B cell (primary cell): ENCODE measurements at regions not wholly inside any gene's neighbourhood (a gene's known extent, or its start where the extent isn't known, plus 50 kb on each side); places are given as distances from the start of the nearest gene placed in this dataset.

Source experiments
- ATAC-seq: fragments of 200-7000 bp; cut with Tn5 transposase; one replicate; pipeline ENCODE4 v1.10.0; 2021; ENCODE audit warnings: low read depth, mild to moderate bottlenecking, moderate number of reproducible peaks, moderate library complexity
- CTCF ChIA-PET: fragments of 350-600 bp; sonication (Branson Sonifier 250); formaldehyde crosslinking; loops from one replicate; lab custom pipeline; 2021; ENCODE audit warnings: antibody characterized with exemption, inconsistent platforms; lab: Charles Lee
- POLR2A ChIA-PET: fragments of 350-600 bp; sonication (Branson Sonifier 250); formaldehyde crosslinking; loops from one replicate; lab custom pipeline; 2021; ENCODE audit warnings: antibody characterized with exemption; lab: Charles Lee
- DNase-seq: peaks from one replicate; pipeline ENCODE4 v3.0.0; 2013
- H2AFZ ChIP-seq: 2 replicates; pipeline ENCODE4 v1.6.1; 2012; ENCODE audit warnings: mild to moderate bottlenecking, low read depth, low read length; ENCODE audit not compliant: insufficient read depth, poor library complexity, severe bottlenecking
- H3K27ac ChIP-seq, 2 donors: 1 replicate in 1 of 2; 2 replicates in 1 of 2; pipeline ENCODE4 v1.5.1; 2012 to 2013; ENCODE audit warnings: low read length in 2 of 2, mild to moderate bottlenecking in 2 of 2, moderate library complexity in 1 of 2
- H3K27me3 ChIP-seq, 4 experiments: fragments of 200-600 bp in 1 of 4; sonication (generic) in 1 of 4; replicated peaks in 1 of 4; 1 replicate in 2 of 4; 2 replicates in 2 of 4; pipeline versions ENCODE4 v1.6.1 to v1.7.0; 2013 to 2016; ENCODE audit warnings: low read length in 3 of 4, mild to moderate bottlenecking in 2 of 4, mixed read lengths in 1 of 4, moderate library complexity in 1 of 4; ENCODE audit not compliant: insufficient read depth in 4 of 4, control insufficient read depth in 3 of 4; ENCODE audit errors: control extremely low read depth in 1 of 4
- H3K36me3 ChIP-seq, 2 experiments: replicated peaks in 1 of 2; 1 replicate in 1 of 2; 2 replicates in 1 of 2; pipeline versions ENCODE4 v1.6.1 to v1.7.1; 2013; ENCODE audit warnings: low read length in 1 of 2; ENCODE audit not compliant: insufficient read depth in 2 of 2, control insufficient read depth in 1 of 2; ENCODE audit errors: control extremely low read depth in 1 of 2, extremely low read depth in 1 of 2
- H3K4me1 ChIP-seq, 2 donors: fragments of 200-600 bp in 1 of 2; sonication (generic) in 1 of 2; 1 replicate in 1 of 2; 2 replicates in 1 of 2; pipeline versions ENCODE4 v1.5.1 to v1.6.1; 2013 to 2017; ENCODE audit warnings: low read length in 2 of 2; ENCODE audit not compliant: control insufficient read depth in 2 of 2, insufficient read depth in 2 of 2
- H3K4me2 ChIP-seq: replicated peaks from 2 replicates; pipeline ENCODE3; 2012; ENCODE audit warnings: mild to moderate bottlenecking, low read depth, low read length; ENCODE audit not compliant: poor library complexity, severe bottlenecking
- H3K4me3 ChIP-seq, 5 experiments: fragments of 200-600 bp in 1 of 5; sonication (generic) in 1 of 5; 1 replicate in 3 of 5; 2 replicates in 2 of 5; pipeline versions ENCODE4 v1.5.1 to v1.7.0; 2011 to 2016; ENCODE audit warnings: low read length in 4 of 5, mild to moderate bottlenecking in 4 of 5, low read depth in 2 of 5, control low read depth in 1 of 5, moderate library complexity in 1 of 5; ENCODE audit not compliant: insufficient read depth in 1 of 5; ENCODE audit errors: control extremely low read depth in 1 of 5, extremely low read depth in 1 of 5
- H3K79me2 ChIP-seq: fragments of 200-600 bp; sonication (generic); one replicate; pipeline ENCODE4 v1.6.0; 2016; ENCODE audit warnings: low read length; ENCODE audit not compliant: control insufficient read depth, insufficient read depth
- H3K9ac ChIP-seq: fragments of 200-600 bp; sonication (generic); 2 replicates; pipeline ENCODE4 v1.6.1; 2017; ENCODE audit warnings: mild to moderate bottlenecking, low read length, moderate library complexity
- H3K9me3 ChIP-seq, 3 donors: one replicate each; pipeline versions ENCODE4 v1.6.1 to v1.7.1; 2013; ENCODE audit warnings: low read length in 2 of 3; ENCODE audit not compliant: control insufficient read depth in 2 of 3, insufficient read depth in 1 of 3; ENCODE audit errors: control extremely low read depth in 1 of 3
- H4K20me1 ChIP-seq: 2 replicates; pipeline ENCODE4 v1.6.0; 2012; ENCODE audit warnings: mild to moderate bottlenecking, low read length; ENCODE audit not compliant: insufficient read depth, control insufficient read depth, poor library complexity, severe bottlenecking
- H3K27ac Mint-ChIP-seq: one replicate; pipeline ENCODE4 v1.8.0; 2021; ENCODE audit warnings: mixed read lengths
- H3K27me3 Mint-ChIP-seq: one replicate; pipeline ENCODE4 v1.8.0; 2021; ENCODE audit warnings: mixed read lengths
- H3K4me1 Mint-ChIP-seq: one replicate; pipeline ENCODE4 v1.8.0; 2021; ENCODE audit warnings: mixed read lengths
- H3K4me3 Mint-ChIP-seq: one replicate; pipeline ENCODE4 v1.8.0; 2021; ENCODE audit warnings: mixed read lengths
- H3K9me3 Mint-ChIP-seq: one replicate; pipeline ENCODE4 v1.8.0; 2022; ENCODE audit warnings: mixed read lengths; ENCODE audit not compliant: insufficient read depth
- EZH2 ChIP-seq: IDR thresholded peaks from 2 replicates; pipeline ENCODE4 v1.6.1; 2012; ENCODE audit warnings: borderline replicate concordance, low read depth, mild to moderate bottlenecking, moderate library complexity, low read length; ENCODE audit not compliant: insufficient read depth, poor library complexity, severe bottlenecking
- WGBS: methylation state at CpG from one replicate; pipeline ENCODE4 v1.1.5; 2013; ENCODE audit warnings: missing lambda C conversion rate; ENCODE audit not compliant: insufficient coverage; 5-methylcytosine and 5-hydroxymethylcytosine counted together
- intact Hi-C: fragments of 100-400 bp; cut with micrococcal nuclease; formaldehyde crosslinking; loops from one replicate; pipeline ENCODE4 v1.10.0; 2022
- TF ChIP-seq, protein P1 (sequence below): fragments of 200-600 bp; IDR thresholded peaks from one replicate; pipeline ENCODE4 v1.8.0; 2022; ENCODE audit warnings: antibody characterized with exemption, mild to moderate bottlenecking

DNA sequence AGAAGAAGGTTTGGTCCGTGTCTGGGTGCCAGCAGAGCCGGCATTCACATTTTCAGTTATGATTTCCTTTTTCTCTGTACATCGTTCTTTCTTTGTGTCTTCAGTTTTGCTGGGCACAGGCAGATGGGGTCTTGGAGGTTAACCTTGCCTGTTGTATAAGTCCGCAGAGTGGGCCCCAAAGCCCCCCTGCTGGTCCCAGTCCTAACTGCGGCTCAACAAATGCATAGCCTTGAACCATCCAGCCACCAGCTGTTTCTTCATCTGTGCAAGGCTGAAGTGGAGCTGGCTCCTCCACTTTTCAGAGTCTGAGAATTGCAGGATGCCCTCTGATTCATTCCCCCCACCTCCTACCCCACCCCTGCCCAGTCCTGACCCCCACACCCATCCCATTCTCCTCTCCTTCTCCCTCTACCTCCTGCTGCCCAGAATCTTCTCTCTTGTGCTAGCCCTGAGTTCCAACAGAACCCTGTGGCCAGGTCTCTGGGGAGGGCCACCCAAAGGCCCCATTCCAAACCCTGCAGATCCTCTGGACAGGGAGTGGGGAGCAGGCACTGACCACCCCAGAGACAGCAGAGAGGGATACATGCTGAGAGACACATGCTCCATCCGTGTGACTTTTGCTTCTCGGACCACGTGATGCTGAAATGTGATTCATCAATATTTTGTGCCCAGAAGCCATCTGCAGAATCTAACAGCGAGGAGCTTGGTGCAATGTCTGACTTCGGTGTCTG is 386.5 kb upstream of the SULF2 start:
- H3K9me3 Mint-ChIP-seq, result no peaks in the 10 kb centered on the region
- POLR2A ChIA-PET, result no interaction called here

DNA sequence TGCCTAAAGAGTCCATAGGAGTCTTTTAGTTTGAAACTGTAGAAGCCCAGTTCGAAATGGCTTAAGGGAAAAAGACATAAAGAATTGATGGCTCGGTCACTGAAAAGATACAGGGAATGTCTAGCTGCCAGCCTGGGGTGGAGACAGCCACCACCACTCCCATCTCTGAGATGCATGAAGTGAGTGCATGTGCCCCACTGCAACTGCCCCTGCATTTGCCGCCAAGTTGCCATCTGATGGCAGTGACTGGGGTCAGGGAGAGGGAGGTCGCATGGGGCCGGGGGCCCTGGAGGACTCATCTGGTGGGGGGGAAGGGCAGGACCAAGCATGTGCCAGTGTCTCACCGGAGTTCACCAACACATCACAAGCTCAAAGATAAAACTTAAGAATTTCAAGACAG is 385.8 kb upstream of the SULF2 start:
- no peak overlapping the region for H3K27ac ChIP-seq
- H3K27me3 ChIP-seq, result peaks cover 0 to 12% (median 0%) of the 10 kb centered on the region in 4 experiments
- intact Hi-C loops, result no loop called here
- H3K4me1 ChIP-seq, result no peaks in the 10 kb centered on the region
- peaks cover 0 to 4% (median 1%) of the 10 kb centered on the region in 3 donors for H3K9me3 ChIP-seq
- Mint-ChIP-seq H3K4me3 (no peak overlapping the region), H3K4me1 (no peaks in the 10 kb centered on the region), H3K27me3 (peaks cover 43% of the 10 kb centered on the region), H3K9me3 (no peaks in the 10 kb centered on the region), H3K27ac (no peak overlapping the region)
- no peak overlapping the region for H2AFZ ChIP-seq
- H3K9ac ChIP-seq, result no peak overlapping the region
- TF ChIP-seq, protein P1, sequence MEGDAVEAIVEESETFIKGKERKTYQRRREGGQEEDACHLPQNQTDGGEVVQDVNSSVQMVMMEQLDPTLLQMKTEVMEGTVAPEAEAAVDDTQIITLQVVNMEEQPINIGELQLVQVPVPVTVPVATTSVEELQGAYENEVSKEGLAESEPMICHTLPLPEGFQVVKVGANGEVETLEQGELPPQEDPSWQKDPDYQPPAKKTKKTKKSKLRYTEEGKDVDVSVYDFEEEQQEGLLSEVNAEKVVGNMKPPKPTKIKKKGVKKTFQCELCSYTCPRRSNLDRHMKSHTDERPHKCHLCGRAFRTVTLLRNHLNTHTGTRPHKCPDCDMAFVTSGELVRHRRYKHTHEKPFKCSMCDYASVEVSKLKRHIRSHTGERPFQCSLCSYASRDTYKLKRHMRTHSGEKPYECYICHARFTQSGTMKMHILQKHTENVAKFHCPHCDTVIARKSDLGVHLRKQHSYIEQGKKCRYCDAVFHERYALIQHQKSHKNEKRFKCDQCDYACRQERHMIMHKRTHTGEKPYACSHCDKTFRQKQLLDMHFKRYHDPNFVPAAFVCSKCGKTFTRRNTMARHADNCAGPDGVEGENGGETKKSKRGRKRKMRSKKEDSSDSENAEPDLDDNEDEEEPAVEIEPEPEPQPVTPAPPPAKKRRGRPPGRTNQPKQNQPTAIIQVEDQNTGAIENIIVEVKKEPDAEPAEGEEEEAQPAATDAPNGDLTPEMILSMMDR, result no peak
- TF ChIP-seq EZH2, result no peak
- ChIA-PET CTCF (no interaction called here), POLR2A (no interaction called here)
- no peaks in the 10 kb centered on the region for H3K79me2 ChIP-seq
- no peaks in the 10 kb centered on the region for H4K20me1 ChIP-seq
- no peak for ATAC-seq
- no peak overlapping the region for H3K4me3 ChIP-seq
- H3K36me3 ChIP-seq, result no peaks in the 10 kb centered on the region
- no peak overlapping the region for H3K4me2 ChIP-seq
- WGBS, result 86% methylated on average over 1 of the region's 6 CpGs
- no peak for DNase-seq

More for the DNA sequence above, 386.5 kb upstream of the SULF2 start:
- DNase-seq (no peak), ATAC-seq (no peak)
- H3K4me3 ChIP-seq, result no peak overlapping the region
- Mint-ChIP-seq H3K27ac (no peak overlapping the region), H3K27me3 (peaks cover 38% of the 10 kb centered on the region), H3K4me3 (no peak overlapping the region), H3K4me1 (no peaks in the 10 kb centered on the region)
- no peak overlapping the region for H2AFZ ChIP-seq
- no peaks in the 10 kb centered on the region for H3K4me1 ChIP-seq
- H3K9me3 ChIP-seq, result peaks cover 0 to 4% (median 1%) of the 10 kb centered on the region in 3 donors
- no peak overlapping the region for H3K9ac ChIP-seq
- H3K27ac ChIP-seq, result no peak overlapping the region
- intact Hi-C loops, result no loop called here
- TF ChIP-seq EZH2, result no peak
- TF ChIP-seq, protein P1, result no peak
- no peaks in the 10 kb centered on the region for H3K79me2 ChIP-seq
- H4K20me1 ChIP-seq, result no peaks in the 10 kb centered on the region
- H3K36me3 ChIP-seq, result no peaks in the 10 kb centered on the region
- 80% methylated on average over 10 of the region's 10 CpGs for WGBS
- CTCF ChIA-PET, result no interaction called here
- H3K4me2 ChIP-seq, result no peak overlapping the region
- peaks cover 0 to 11% (median 0%) of the 10 kb centered on the region in 4 experiments for H3K27me3 ChIP-seq
